ENCODE measurements at regions not wholly inside any gene's neighbourhood (a gene's known extent, or its start where the extent isn't known, plus 50 kb on each side); places are given as distances from the start of the nearest gene placed in this dataset.
A peak's percentile ranks its signal among the peaks of the same experiment; 100 is the strongest.
"Not testable (repeated sequence)": the region's sequence is repeated elsewhere in the genome, so short reads cannot be mapped to it uniquely, and the experiment has no call there.

GRCh38 chr14:21902561-21903181, 229.1 kb upstream of the OR4E1 start:
- Histone ChIP-seq H3K4me1 (no peaks in the 10 kb centered on the region), H3K27me3 (no peaks in the 10 kb centered on the region), H3K4me3 (no peak overlapping the region), H3K9me3 (no peaks in the 10 kb centered on the region), H3K27ac (no peak overlapping the region), H3K36me3 (no peaks in the 10 kb centered on the region)
- DNase-seq: no peak
- 51 to 54% methylated on average over 4 of the region's 4 CpGs for WGBS, 2 donors
- ATAC-seq (ENCODE audit: low FRiP score in 2 of 2): no peak
- no peak for TF ChIP-seq POLR2A (IDR thresholded peaks at IDR 0.05)
- no peak for TF ChIP-seq EP300 (IDR thresholded peaks at IDR 0.05)
- TF ChIP-seq POLR2AphosphoS5 (IDR thresholded peaks at IDR 0.05): no peak
- TF ChIP-seq CTCF (IDR thresholded peaks at IDR 0.05): no peak

- not testable (repeated sequence) for H3K4me3 ChIP-seq; DNase-seq; H3K36me3 ChIP-seq; ATAC-seq (ENCODE audit: low FRiP score in 2 of 2); H3K27ac ChIP-seq; H3K9me3 ChIP-seq; H3K27me3 ChIP-seq; H3K4me1 ChIP-seq
- 75 to 80% methylated on average over 6 of the region's 6 CpGs for WGBS, 2 donors
Observed at GRCh38 chr14:21894898-21895194, 221.2 kb upstream of the OR4E1 start.

GRCh38 chr14:21894003-21894897, 220.6 kb upstream of the OR4E1 start:
- peak in 1 of 2 donors; percentile 24 for DNase-seq
- Histone ChIP-seq H3K4me1 (no peaks in the 10 kb centered on the region), H3K9me3 (no peaks in the 10 kb centered on the region), H3K4me3 (no peak overlapping the region), H3K27me3 (no peaks in the 10 kb centered on the region), H3K36me3 (no peaks in the 10 kb centered on the region), H3K27ac (no peak overlapping the region)
- TF ChIP-seq CTCF (IDR thresholded peaks at IDR 0.05) (peak in 2 of 6 experiments; percentile 13 to 16), POLR2AphosphoS5 (IDR thresholded peaks at IDR 0.05) (no peak), POLR2A (IDR thresholded peaks at IDR 0.05) (no peak)
- WGBS, 2 donors: 45 to 53% methylated on average over 13 of the region's 13 CpGs
- no peak for ATAC-seq (ENCODE audit: low FRiP score in 2 of 2)

GRCh38 chr14:21891921-21892320, 218.3 kb upstream of the OR4E1 start:
- DNase-seq: no peak
- 79 to 89% methylated on average over 1 of the region's 1 CpG for WGBS, 2 donors
- H3K9me3 ChIP-seq: no peaks in the 10 kb centered on the region
- H3K4me1 ChIP-seq: no peaks in the 10 kb centered on the region
- H3K36me3 ChIP-seq: no peaks in the 10 kb centered on the region
- no peak for ATAC-seq (ENCODE audit: low FRiP score in 2 of 2)
- H3K27me3 ChIP-seq: no peaks in the 10 kb centered on the region
- H3K4me3 ChIP-seq: no peak overlapping the region
- H3K27ac ChIP-seq: no peak overlapping the region
- TF ChIP-seq POLR2AphosphoS5 (IDR thresholded peaks at IDR 0.05): no peak

GRCh38 chr14:21884995-21885394, 211.4 kb upstream of the OR4E1 start:
- Histone ChIP-seq H3K4me1 (no peaks in the 10 kb centered on the region), H3K36me3 (no peaks in the 10 kb centered on the region), H3K4me3 (no peak overlapping the region), H3K27me3 (no peaks in the 10 kb centered on the region), H3K9me3 (no peaks in the 10 kb centered on the region), H3K27ac (no peak overlapping the region)
- no peak for DNase-seq
- ATAC-seq (ENCODE audit: low FRiP score in 2 of 2): no peak
- TF ChIP-seq EP300 (IDR thresholded peaks at IDR 0.05): no peak

GRCh38 chr14:21882226-21882625, 208.6 kb upstream of the OR4E1 start:
- no peak for TF ChIP-seq POLR2AphosphoS5 (IDR thresholded peaks at IDR 0.05)
- no peak overlapping the region for H3K4me3 ChIP-seq
- H3K4me1 ChIP-seq: no peaks in the 10 kb centered on the region
- no peaks in the 10 kb centered on the region for H3K36me3 ChIP-seq
- no peaks in the 10 kb centered on the region for H3K9me3 ChIP-seq
- WGBS, 2 donors: 50 to 60% methylated on average over 1 of the region's 1 CpG
- no peaks in the 10 kb centered on the region for H3K27me3 ChIP-seq
- DNase-seq (no peak), ATAC-seq (ENCODE audit: low FRiP score in 2 of 2) (no peak)
- no peak overlapping the region for H3K27ac ChIP-seq

- Histone ChIP-seq H3K4me1 (no peaks in the 10 kb centered on the region), H3K36me3 (no peaks in the 10 kb centered on the region), H3K27me3 (no peaks in the 10 kb centered on the region), H3K4me3 (no peak overlapping the region), H3K27ac (no peak overlapping the region), H3K9me3 (no peaks in the 10 kb centered on the region)
- DNase-seq: no peak
- TF ChIP-seq POLR2A (IDR thresholded peaks at IDR 0.05) (no peak), EP300 (IDR thresholded peaks at IDR 0.05) (no peak), POLR2AphosphoS5 (IDR thresholded peaks at IDR 0.05) (no peak)
- 72 to 76% methylated on average over 3 of the region's 3 CpGs for WGBS, 2 donors
- no peak for ATAC-seq (ENCODE audit: low FRiP score in 2 of 2)
Observed at GRCh38 chr14:21880918-21881317, 207.3 kb upstream of the OR4E1 start.

Measured in upper lobe of left lung (tissue), 6 donors.